HG03520 (cell line): ENCODE measurements at regions not wholly inside any gene's neighbourhood (a gene's known extent, or its start where the extent isn't known, plus 50 kb on each side); places are given as distances from the start of the nearest gene placed in this dataset.

Experiments used
- ATAC-seq: cut with Tn5 transposase; IDR thresholded peaks from one replicate; pipeline ENCODE4 v1.9.1; 2021; ENCODE audit warnings: mild to moderate bottlenecking, moderate library complexity; ENCODE audit not compliant: unreplicated experiment

GRCh38 chr6:156029286-156029985, 573.8 kb upstream of the NOX3 start:
- ATAC-seq: no peak

- no peak for ATAC-seq
These were observed 572.9 kb upstream of the NOX3 start for GRCh38 chr6:156028335-156029131.

- ATAC-seq: no peak
These were observed 571.6 kb upstream of the NOX3 start for GRCh38 chr6:156027248-156027626.

- no peak for ATAC-seq
These were observed 571.0 kb upstream of the NOX3 start for GRCh38 chr6:156026486-156027247.

- ATAC-seq: no peak
These were observed 568.7 kb upstream of the NOX3 start for GRCh38 chr6:156024339-156024738.

- ATAC-seq: no peak
These were observed 566.2 kb upstream of the NOX3 start for GRCh38 chr6:156021746-156022396.

GRCh38 chr6:156017838-156018237, 562.2 kb upstream of the NOX3 start:
- no peak for ATAC-seq

GRCh38 chr6:156016186-156016976, 560.7 kb upstream of the NOX3 start:
- ATAC-seq: no peak

- no peak for ATAC-seq
These were observed 557.5 kb upstream of the NOX3 start for GRCh38 chr6:156013155-156013554.

GRCh38 chr6:156009656-156010055, 554.0 kb upstream of the NOX3 start:
- ATAC-seq: no peak

GRCh38 chr6:156004796-156005195, 549.2 kb upstream of the NOX3 start:
- no peak for ATAC-seq

GRCh38 chr6:155996151-155996550, 540.5 kb upstream of the NOX3 start:
- no peak for ATAC-seq

- ATAC-seq: no peak
These were observed 539.6 kb upstream of the NOX3 start for GRCh38 chr6:155995281-155995680.

GRCh38 chr6:155994086-155994485, 538.4 kb upstream of the NOX3 start:
- ATAC-seq: no peak

GRCh38 chr6:155993240-155993639, 537.6 kb upstream of the NOX3 start:
- ATAC-seq: no peak

- no peak for ATAC-seq
These were observed 530.1 kb upstream of the NOX3 start for GRCh38 chr6:155985660-155986138.

GRCh38 chr6:155980768-155981079, 525.1 kb upstream of the NOX3 start:
- no peak for ATAC-seq

GRCh38 chr6:155980014-155980767, 524.6 kb upstream of the NOX3 start:
- no peak for ATAC-seq

- no peak for ATAC-seq
These were observed 519.9 kb upstream of the NOX3 start for GRCh38 chr6:155975506-155975905.
